NCI-H1105 treated with DMSO at 0.1 percent for 48 hours (cell line): ENCODE measurements at regions not wholly inside any gene's neighbourhood (a gene's known extent, or its start where the extent isn't known, plus 50 kb on each side); places are given as distances from the start of the nearest gene placed in this dataset.
"Not testable (repeated sequence)": the region's sequence is repeated elsewhere in the genome, so short reads cannot be mapped to it uniquely, and the experiment has no call there.

Experiments used
- DNase-seq: peaks from one replicate; lab custom pipeline; 2025; lab: John Stamatoyannopoulos, UW

- DNase-seq = no peak
Measured at GRCh38 chr4:125591290-125591689, 276.5 kb downstream of the FAT4 start.

GRCh38 chr4:125594056-125594602 is 279.4 kb downstream of the FAT4 start:
- DNase-seq = no peak

DNA sequence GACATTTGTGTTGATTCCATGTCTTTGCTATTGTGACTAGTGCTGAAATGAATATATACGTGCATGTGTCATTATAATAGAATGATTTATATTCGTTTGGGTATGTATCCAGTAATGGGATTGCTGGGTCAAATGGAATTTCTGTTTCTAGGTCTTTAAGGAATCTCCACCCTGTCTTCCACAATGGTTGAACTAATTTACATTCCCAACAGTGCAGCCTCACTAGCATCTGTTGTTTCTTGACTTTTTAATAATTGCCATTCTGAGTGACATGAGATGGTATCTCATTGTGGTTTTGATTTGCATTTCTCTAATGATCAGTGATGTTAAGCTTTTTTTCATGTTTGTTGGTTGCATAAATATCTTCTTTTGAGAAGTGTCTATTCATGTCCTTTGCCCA is 291.2 kb downstream of the FAT4 start:
- DNase-seq = not testable (repeated sequence)

- DNase-seq = no peak
Measured at GRCh38 chr4:125620066-125620860, 305.5 kb downstream of the FAT4 start.

GRCh38 chr4:125624951-125625350 is 310.2 kb downstream of the FAT4 start:
- DNase-seq = no peak

GRCh38 chr4:125626946-125627345 is 312.2 kb downstream of the FAT4 start:
- no peak for DNase-seq

- DNase-seq = no peak
Measured at GRCh38 chr4:125639182-125639621, 324.4 kb downstream of the FAT4 start.

DNA sequence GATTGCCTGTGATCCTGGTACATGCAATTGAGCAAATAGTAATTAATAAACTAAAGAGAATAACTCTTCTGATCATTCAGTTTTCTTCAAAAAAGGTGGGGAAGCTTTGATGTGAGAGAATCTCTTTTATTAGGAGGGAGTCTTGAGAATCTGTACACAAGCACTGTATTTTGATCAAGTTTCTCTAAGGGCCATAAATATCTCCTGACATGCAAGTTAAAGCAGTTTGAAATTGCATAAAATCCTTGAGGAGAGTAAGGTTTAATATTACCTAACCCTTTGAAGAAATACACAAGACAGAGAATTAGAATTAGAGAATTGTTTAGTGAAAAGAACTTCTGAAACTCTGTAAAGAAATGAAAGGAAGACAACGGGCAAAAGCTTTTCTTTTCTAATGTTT is 326.9 kb downstream of the FAT4 start:
- DNase-seq = no peak

DNA sequence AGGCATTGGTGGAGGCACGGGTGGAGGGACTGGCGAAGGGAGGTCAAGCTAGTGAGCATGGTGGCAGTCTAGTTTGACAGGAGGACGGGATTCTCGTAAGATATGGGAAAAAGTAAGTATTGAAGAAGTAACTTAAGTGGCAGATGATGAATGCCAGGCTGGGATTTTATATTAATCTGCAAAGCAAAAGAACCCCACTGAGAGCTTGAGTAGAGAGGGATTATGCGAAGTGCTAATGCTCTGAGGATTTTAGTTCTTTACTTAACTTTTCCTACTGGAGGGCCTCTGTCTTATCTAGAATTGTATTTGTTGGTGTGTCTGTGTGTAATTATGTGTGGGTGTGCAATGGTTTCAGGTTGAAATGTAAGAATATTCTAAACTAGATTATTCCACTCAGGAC is 327.9 kb downstream of the FAT4 start:
- no peak for DNase-seq

GRCh38 chr4:125649452-125649851 is 334.7 kb downstream of the FAT4 start:
- no peak for DNase-seq

DNA sequence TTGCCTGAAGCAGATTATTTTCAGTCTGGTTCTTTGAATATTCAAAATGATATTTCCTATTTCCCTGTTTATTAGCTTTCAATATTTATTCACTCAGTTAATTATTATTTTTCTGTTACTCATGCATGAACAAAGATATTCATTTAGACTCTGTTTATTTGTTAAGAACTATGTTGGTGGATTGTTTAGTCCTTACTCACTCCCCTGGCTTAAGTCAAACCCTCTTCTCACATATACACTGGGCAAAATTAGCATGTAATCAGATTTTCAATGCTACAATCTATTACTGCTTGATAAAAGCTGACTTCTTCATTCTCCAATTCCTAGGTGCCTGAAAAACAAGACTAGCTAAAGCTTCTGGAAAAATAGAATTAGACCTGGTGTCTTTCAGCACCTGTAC is 335.8 kb downstream of the FAT4 start:
- no peak for DNase-seq

DNA sequence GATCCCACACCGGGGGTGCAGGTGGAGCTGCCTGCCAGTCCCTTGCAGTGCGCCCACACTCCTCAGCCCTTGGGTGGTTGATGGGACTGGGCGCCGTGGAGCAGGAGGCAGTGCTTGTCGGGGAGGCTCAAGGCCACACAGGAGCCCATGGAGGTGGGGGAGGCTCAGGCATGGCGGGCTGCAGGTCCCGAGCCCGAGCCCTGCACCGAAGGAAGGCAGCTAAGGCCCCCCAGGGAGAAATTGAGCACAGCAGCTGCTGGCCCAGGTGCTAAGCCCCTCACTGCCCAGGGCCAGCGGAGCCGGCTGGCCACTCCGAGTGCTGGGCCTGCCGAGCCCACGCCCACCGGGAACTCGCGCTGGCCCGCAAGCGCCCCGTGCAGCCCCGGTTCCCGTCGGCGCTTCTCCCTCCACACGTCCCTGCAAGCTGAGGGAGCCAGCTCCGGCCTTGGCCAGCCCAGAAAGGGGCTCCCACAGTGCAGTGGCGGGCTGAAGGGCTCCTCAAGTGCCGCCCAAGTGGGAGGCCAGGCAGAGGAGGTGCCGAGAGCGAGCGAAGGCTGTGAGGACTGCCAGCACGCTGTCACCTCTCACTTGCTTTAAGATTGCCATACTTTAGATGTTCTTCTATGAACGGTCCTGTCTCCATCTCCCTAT is 337.1 kb downstream of the FAT4 start:
- not testable (repeated sequence) for DNase-seq

GRCh38 chr4:125658773-125659172 is 344.0 kb downstream of the FAT4 start:
- DNase-seq = no peak

GRCh38 chr4:125663896-125664767 is 349.4 kb downstream of the FAT4 start:
- DNase-seq = no peak

- DNase-seq = no peak
Measured at GRCh38 chr4:125666635-125667034, 351.9 kb downstream of the FAT4 start.

DNA sequence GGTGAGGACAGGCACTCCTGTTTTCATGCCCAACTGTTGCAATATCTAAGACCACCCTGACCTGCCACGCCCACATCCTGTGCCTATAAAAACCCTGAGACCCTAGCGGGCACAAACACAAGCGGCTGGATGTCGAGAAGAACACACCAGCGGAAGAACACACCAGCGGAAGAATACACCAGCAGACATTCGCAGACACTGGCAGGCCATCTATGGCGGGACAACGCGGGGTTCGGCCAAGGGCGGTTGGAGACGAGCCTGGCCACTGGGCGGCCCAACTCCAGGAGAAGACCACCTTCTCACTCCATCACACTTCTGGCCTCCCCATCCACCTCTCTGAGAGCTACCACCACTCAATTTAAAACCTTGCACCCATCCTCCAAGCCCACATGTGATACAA is 361.4 kb downstream of the FAT4 start:
- no peak for DNase-seq

DNA sequence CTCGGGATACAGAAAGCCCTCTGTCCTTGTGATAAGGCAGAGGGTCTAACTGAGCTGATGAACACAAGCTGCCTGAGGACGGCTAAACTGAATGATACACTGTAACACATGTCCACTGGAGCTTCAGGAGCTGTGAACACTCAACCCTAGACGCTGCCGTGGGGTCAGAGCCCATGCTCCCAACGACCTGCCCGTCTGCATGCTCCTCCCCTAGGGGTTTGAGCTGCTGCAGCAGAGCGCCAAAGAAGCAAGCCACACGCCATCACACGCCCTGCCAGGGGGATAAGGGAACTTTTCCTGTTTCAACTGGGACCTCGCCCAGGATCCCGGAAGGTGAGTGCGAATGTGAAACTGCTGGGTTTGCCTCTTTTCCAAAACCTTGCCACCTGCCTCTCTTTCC is 361.8 kb downstream of the FAT4 start:
- DNase-seq = no peak

DNA sequence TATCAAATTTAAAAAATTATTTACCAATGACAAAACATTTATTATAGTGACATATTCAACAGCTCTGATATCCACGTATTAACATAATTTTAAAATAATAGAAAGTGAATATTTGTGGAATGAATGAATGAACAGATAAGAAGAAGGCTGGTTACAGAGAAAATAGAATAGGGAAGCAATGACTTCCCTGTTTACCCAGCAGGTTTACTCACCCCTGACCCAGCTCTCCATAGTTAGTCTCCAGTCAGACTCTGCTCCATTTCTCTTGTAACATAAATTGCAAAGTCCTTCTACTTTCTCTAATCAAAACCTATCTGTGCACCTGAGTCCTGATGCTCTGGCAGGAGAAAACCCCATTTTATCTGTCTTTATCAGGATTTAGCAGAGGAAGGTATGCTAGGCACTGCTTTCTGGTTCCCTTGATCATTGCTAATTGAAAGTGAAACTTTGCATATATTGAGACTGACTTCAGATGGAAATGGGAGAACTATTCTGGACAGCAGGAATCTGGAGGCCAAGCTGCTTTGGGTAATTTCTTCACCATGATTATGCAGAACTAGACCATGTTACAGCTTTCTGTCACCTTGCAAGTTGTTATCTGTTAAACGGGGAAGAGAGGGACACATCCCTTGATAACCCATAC is 363.0 kb downstream of the FAT4 start:
- no peak for DNase-seq

DNA sequence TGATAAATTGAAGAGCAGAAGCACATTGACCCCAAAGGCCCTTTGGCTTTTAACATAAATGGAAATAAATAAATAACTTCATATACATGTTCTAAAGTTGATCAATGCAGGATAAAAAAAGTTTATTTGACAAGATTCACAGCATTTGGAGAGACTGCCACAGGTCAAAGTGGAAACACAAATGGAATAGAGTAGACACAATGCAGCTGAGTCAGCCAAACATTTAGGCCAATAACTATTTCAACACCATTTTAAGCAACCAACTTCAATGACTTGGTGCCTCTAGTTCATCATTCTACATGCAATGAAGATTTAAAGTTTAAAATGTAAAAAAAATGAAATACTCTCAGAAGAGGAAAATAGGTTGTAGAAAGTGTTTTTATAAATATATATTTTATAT is 365.2 kb downstream of the FAT4 start:
- DNase-seq = no peak

DNA sequence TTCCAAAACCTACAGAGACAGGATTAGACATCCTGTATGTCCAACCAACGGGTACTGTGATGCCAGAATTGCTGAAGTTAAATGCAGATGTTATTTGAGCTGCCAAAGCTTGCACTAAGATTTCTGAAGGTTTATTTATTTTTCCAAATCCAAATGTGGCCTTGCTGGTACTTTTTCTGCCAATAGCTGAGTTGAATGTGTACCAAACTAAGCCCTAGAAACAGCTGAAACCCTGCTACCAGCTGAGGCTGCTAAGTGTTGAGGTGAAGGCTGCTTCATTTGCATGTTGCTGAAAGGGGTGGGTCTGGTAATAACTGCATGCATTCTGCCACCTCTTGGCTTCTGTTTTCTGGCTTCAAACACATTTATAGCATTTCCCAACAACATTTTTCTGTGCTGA is 366.5 kb downstream of the FAT4 start:
- no peak for DNase-seq

DNA sequence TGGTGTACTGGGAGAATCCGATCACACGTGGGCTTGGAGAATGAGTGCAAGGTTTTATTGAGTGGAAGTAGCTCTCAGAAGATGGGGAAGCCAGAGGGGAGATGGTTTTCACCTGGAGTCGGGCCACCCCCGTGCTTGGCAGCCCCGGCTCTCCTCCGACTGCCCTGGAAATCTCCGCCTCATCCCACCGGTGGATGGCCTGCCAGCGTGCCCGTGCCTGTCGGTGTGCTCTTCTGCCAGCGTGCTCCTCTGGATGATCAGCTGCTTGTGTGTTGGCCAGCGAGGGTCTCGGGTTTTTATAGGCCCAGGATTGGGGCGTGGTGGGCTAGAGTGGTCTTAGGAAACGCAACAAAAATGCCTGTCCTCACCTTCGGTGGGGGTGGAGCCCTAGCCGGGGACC is 368.0 kb downstream of the FAT4 start:
- DNase-seq = no peak

DNA sequence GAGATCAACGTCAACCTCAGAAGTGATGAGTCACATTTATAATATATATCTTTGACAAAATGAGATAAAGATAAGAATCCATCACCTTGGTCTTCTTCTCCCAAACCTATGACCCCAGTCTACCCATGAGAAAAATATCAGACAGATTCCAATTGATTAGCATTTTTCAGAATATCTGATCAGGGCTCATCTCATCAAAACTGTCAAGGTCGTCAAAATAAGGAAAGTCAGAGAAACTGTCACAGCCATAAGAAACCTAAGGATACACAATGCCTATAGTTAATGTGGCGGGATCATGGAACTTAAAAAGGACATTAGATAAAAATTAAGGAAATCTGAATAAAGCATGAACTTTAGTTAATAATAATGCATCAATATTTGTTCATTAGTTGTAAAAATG is 374.1 kb downstream of the FAT4 start:
- DNase-seq = no peak
